Naive thymus-derived CD4-positive, alpha-beta T cell (primary cell): ENCODE measurements at regions not wholly inside any gene's neighbourhood (a gene's known extent, or its start where the extent isn't known, plus 50 kb on each side); places are given as distances from the start of the nearest gene placed in this dataset.

ENCODE experiments used
- ATAC-seq: fragments of 150-1000 bp; cut with Tn5 transposase; 2 replicates; pipeline ENCODE4 v1.10.0; 2021; ENCODE audit warnings: mild to moderate bottlenecking, moderate library complexity
- CTCF ChIA-PET: fragments of 350-600 bp; sonication (Branson Sonifier 250); formaldehyde crosslinking; loops from one replicate; lab custom pipeline; 2021; ENCODE audit warnings: antibody characterized with exemption; lab: Charles Lee
- POLR2A ChIA-PET: fragments of 350-600 bp; sonication (Branson Sonifier 250); formaldehyde crosslinking; loops from one replicate; lab custom pipeline; 2021; ENCODE audit warnings: antibody characterized with exemption, inconsistent platforms; lab: Charles Lee
- DNase-seq, 9 donors: peaks; one replicate each; pipeline versions ENCODE4 v3.0.0 to v3.0.0-alpha.2; 2020 to 2022; ENCODE audit warnings: mixed read lengths in 1 of 9
- H3K27ac ChIP-seq: one replicate; pipeline ENCODE4 v1.7.0; 2013; ENCODE audit warnings: mild to moderate bottlenecking, low read depth, low read length, moderate library complexity
- H3K27me3 ChIP-seq, 2 donors: one replicate each; pipeline ENCODE4 v1.7.0; 2013; ENCODE audit warnings: low read length in 2 of 2, mild to moderate bottlenecking in 2 of 2, moderate library complexity in 2 of 2; ENCODE audit not compliant: control insufficient read depth in 2 of 2, insufficient read depth in 2 of 2
- H3K36me3 ChIP-seq, 3 experiments: 1 replicate in 2 of 3; 2 replicates in 1 of 3; pipeline ENCODE4 v1.7.0; 2013; ENCODE audit warnings: low read length in 3 of 3, mild to moderate bottlenecking in 3 of 3, moderate library complexity in 1 of 3; ENCODE audit not compliant: insufficient read depth in 3 of 3, control insufficient read depth in 2 of 3
- H3K4me1 ChIP-seq, 2 donors: one replicate each; pipeline ENCODE4 v1.7.0; 2013; ENCODE audit warnings: low read length in 2 of 2, mild to moderate bottlenecking in 2 of 2, moderate library complexity in 1 of 2; ENCODE audit not compliant: control insufficient read depth in 2 of 2, insufficient read depth in 2 of 2
- H3K4me3 ChIP-seq: 2 replicates; pipeline ENCODE4 v1.7.0; 2013; ENCODE audit warnings: mild to moderate bottlenecking, low read length
- H3K9me3 ChIP-seq, 3 experiments: 1 replicate in 2 of 3; 2 replicates in 1 of 3; pipeline ENCODE4 v1.7.0; 2013; ENCODE audit warnings: low read length in 3 of 3; ENCODE audit not compliant: control insufficient read depth in 2 of 3
- H3K27ac Mint-ChIP-seq, 9 donors: one replicate each; pipeline ENCODE4 v1.8.0; 2020 to 2022; ENCODE audit warnings: mixed read lengths in 9 of 9, mild to moderate bottlenecking in 8 of 9, moderate library complexity in 5 of 9, inconsistent platforms in 2 of 9
- H3K27me3 Mint-ChIP-seq, 5 donors: one replicate each; pipeline ENCODE4 v1.8.0; 2021 to 2022; ENCODE audit warnings: mixed read lengths in 5 of 5, mild to moderate bottlenecking in 1 of 5
- H3K36me3 Mint-ChIP-seq, 5 donors: one replicate each; pipeline ENCODE4 v1.8.0; 2020 to 2022; ENCODE audit warnings: mixed read lengths in 5 of 5, mild to moderate bottlenecking in 3 of 5, inconsistent platforms in 1 of 5
- H3K4me1 Mint-ChIP-seq, 7 donors: one replicate each; pipeline ENCODE4 v1.8.0; 2020 to 2022; ENCODE audit warnings: mixed read lengths in 7 of 7, mild to moderate bottlenecking in 3 of 7, inconsistent platforms in 1 of 7
- H3K4me3 Mint-ChIP-seq, 10 donors: one replicate each; pipeline ENCODE4 v1.8.0; 2020 to 2022; ENCODE audit warnings: mild to moderate bottlenecking in 10 of 10, mixed read lengths in 10 of 10, moderate library complexity in 6 of 10, inconsistent platforms in 2 of 10
- H3K9me3 Mint-ChIP-seq, 11 donors: one replicate each; pipeline ENCODE4 v1.8.0; 2020 to 2022; ENCODE audit warnings: mixed read lengths in 11 of 11, mild to moderate bottlenecking in 4 of 11, inconsistent platforms in 1 of 11, moderate library complexity in 1 of 11
- intact Hi-C, 2 donors: fragments of 100-400 bp; cut with micrococcal nuclease; formaldehyde crosslinking; loops; one replicate each; pipeline ENCODE4 v1.15.1; 2023

DNA sequence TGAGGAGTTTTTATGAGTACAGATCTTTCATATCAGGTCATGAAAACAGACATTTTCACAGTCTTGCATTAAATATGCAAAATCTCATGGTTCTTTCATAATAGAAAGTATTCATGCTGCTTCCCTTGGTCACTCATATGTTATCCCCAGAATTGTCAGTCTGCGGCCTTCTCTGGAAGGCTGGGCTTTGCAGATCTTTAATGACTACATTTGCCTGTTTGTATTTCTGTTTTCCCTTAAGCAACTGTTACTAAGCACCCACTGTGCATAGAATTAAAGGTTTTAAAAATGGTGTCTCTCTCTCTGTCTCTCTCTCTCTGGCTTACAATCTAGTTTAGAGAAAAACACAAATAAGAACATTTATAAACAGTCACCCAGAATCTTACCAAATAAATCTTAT lies 456.3 kb downstream of the RIT2 start:
- Histone ChIP-seq H3K9me3 (no peaks in the 10 kb centered on the region), H3K4me3 (no peak overlapping the region), H3K27ac (no peak overlapping the region), H3K36me3 (no peaks in the 10 kb centered on the region), H3K4me1 (no peaks in the 10 kb centered on the region), H3K27me3 (no peaks in the 10 kb centered on the region)
- ChIA-PET CTCF (no interaction called here), POLR2A (no interaction called here)
- Mint-ChIP-seq H3K27me3 (no peaks in the 10 kb centered on the region), H3K27ac (no peak overlapping the region), H3K36me3 (no peaks in the 10 kb centered on the region), H3K4me1 (no peaks in the 10 kb centered on the region), H3K9me3 (peaks cover 0 to 10% (median 4%) of the 10 kb centered on the region in 11 donors), H3K4me3 (no peak overlapping the region)
- intact Hi-C loops = no loop called here
- DNase-seq = no peak
- no peak for ATAC-seq

GRCh38 chr18:42670860-42671259 lies 444.6 kb downstream of the RIT2 start:
- H3K27ac ChIP-seq = no peak overlapping the region
- H3K9me3 Mint-ChIP-seq = peaks cover 0 to 14% (median 4%) of the 10 kb centered on the region in 11 donors
- DNase-seq (no peak), ATAC-seq (no peak)
- H3K27me3 Mint-ChIP-seq = no peaks in the 10 kb centered on the region
- no peaks in the 10 kb centered on the region for H3K4me1 Mint-ChIP-seq
- no peaks in the 10 kb centered on the region for H3K27me3 ChIP-seq
- H3K36me3 Mint-ChIP-seq = no peaks in the 10 kb centered on the region
- H3K4me3 ChIP-seq = no peak overlapping the region
- no peak overlapping the region for H3K27ac Mint-ChIP-seq
- ChIA-PET POLR2A (no interaction called here), CTCF (no interaction called here)
- H3K9me3 ChIP-seq = no peaks in the 10 kb centered on the region
- H3K4me1 ChIP-seq = no peaks in the 10 kb centered on the region
- no peak overlapping the region for H3K4me3 Mint-ChIP-seq
- intact Hi-C loops = no loop called here
- no peaks in the 10 kb centered on the region for H3K36me3 ChIP-seq

GRCh38 chr18:42675810-42676209 lies 439.7 kb downstream of the RIT2 start:
- CTCF ChIA-PET = no interaction called here
- Mint-ChIP-seq H3K4me3 (no peak overlapping the region), H3K9me3 (peaks cover 0 to 20% (median 4%) of the 10 kb centered on the region in 11 donors), H3K4me1 (no peaks in the 10 kb centered on the region), H3K27me3 (no peaks in the 10 kb centered on the region), H3K27ac (no peak overlapping the region), H3K36me3 (no peaks in the 10 kb centered on the region)
- Histone ChIP-seq H3K4me1 (no peaks in the 10 kb centered on the region), H3K4me3 (no peak overlapping the region), H3K27ac (no peak overlapping the region), H3K9me3 (no peaks in the 10 kb centered on the region), H3K36me3 (no peaks in the 10 kb centered on the region), H3K27me3 (no peaks in the 10 kb centered on the region)
- DNase-seq = no peak
- no peak for ATAC-seq
- intact Hi-C loops = no loop called here
- POLR2A ChIA-PET = no interaction called here

- intact Hi-C loops = no loop called here
- Mint-ChIP-seq H3K4me3 (no peak overlapping the region), H3K4me1 (no peaks in the 10 kb centered on the region), H3K27ac (no peak overlapping the region), H3K9me3 (peaks cover 1 to 56% (median 23%) of the 10 kb centered on the region in 11 donors), H3K27me3 (no peaks in the 10 kb centered on the region), H3K36me3 (peaks cover 0 to 5% (median 0%) of the 10 kb centered on the region in 5 donors)
- H3K27me3 ChIP-seq = no peaks in the 10 kb centered on the region
- no peaks in the 10 kb centered on the region for H3K4me1 ChIP-seq
- H3K27ac ChIP-seq = no peak overlapping the region
- H3K4me3 ChIP-seq = no peak overlapping the region
- POLR2A ChIA-PET = no interaction called here
- H3K9me3 ChIP-seq = peaks cover 0 to 8% (median 3%) of the 10 kb centered on the region in 3 experiments
- DNase-seq (no peak), ATAC-seq (no peak)
- CTCF ChIA-PET = no interaction called here
- no peaks in the 10 kb centered on the region for H3K36me3 ChIP-seq
Observed at GRCh38 chr18:42683094-42683493, 432.4 kb downstream of the RIT2 start.

GRCh38 chr18:42689310-42689709 lies 426.2 kb downstream of the RIT2 start:
- Mint-ChIP-seq H3K4me1 (no peaks in the 10 kb centered on the region), H3K4me3 (no peak overlapping the region), H3K27ac (no peak overlapping the region), H3K9me3 (peaks cover 1 to 25% (median 7%) of the 10 kb centered on the region in 11 donors), H3K36me3 (no peaks in the 10 kb centered on the region), H3K27me3 (no peaks in the 10 kb centered on the region)
- DNase-seq = no peak
- intact Hi-C loops = no loop called here
- ChIA-PET CTCF (no interaction called here), POLR2A (no interaction called here)
- Histone ChIP-seq H3K9me3 (peaks cover 0 to 3% (median 0%) of the 10 kb centered on the region in 3 experiments), H3K27me3 (no peaks in the 10 kb centered on the region), H3K4me3 (no peak overlapping the region), H3K4me1 (no peaks in the 10 kb centered on the region), H3K27ac (no peak overlapping the region), H3K36me3 (no peaks in the 10 kb centered on the region)
- ATAC-seq = no peak
